Ascending aorta (tissue), 2 donors: ENCODE measurements at regions not wholly inside any gene's neighbourhood (a gene's known extent, or its start where the extent isn't known, plus 50 kb on each side); places are given as distances from the start of the nearest gene placed in this dataset.

Experiments
- DNase-seq, 2 donors: peaks; one replicate each; pipeline ENCODE4 v3.0.0-alpha.2; 2019; ENCODE audit warnings: low spot score in 2 of 2
- H3K27ac ChIP-seq, 2 donors: fragments of 200-600 bp; sonication (generic); one replicate each; pipeline ENCODE4 v1.5.1; 2016 to 2017; ENCODE audit warnings: mild to moderate bottlenecking in 1 of 2
- H3K27me3 ChIP-seq: fragments of 200-600 bp; sonication (generic); one replicate; pipeline ENCODE4 v1.5.1; 2017
- H3K36me3 ChIP-seq, 2 donors: fragments of 200-600 bp; sonication (generic); one replicate each; pipeline ENCODE4 v1.5.1; 2016
- H3K4me1 ChIP-seq, 2 donors: fragments of 200-600 bp; sonication (generic); one replicate each; pipeline ENCODE4 v1.5.1; 2016 to 2017; ENCODE audit warnings: mild to moderate bottlenecking in 1 of 2
- H3K4me3 ChIP-seq, 2 donors: fragments of 200-600 bp; sonication (generic); one replicate each; pipeline ENCODE4 v1.5.1; 2016 to 2017; ENCODE audit warnings: mild to moderate bottlenecking in 1 of 2
- H3K9me3 ChIP-seq, 2 donors: fragments of 200-600 bp; sonication (generic); one replicate each; pipeline ENCODE4 v1.5.1; 2016
- CTCF ChIP-seq, 3 experiments: fragments of 200-600 bp in 2 of 3; fragments of 450-650 bp in 1 of 3; sonication (generic) in 2 of 3; IDR thresholded peaks; one replicate each; pipeline ENCODE4 v1.5.1; 2016 to 2019; ENCODE audit warnings: antibody characterized with exemption in 3 of 3, mild to moderate bottlenecking in 1 of 3, moderate library complexity in 1 of 3
- intact Hi-C: fragments of 100-400 bp; cut with DNase I; formaldehyde crosslinking; loops from one replicate; pipeline ENCODE4 v1.15.1; 2023

- no peaks in the 10 kb centered on the region for H3K36me3 ChIP-seq
- no peaks in the 10 kb centered on the region for H3K27me3 ChIP-seq
- DNase-seq, result no peak
- H3K27ac ChIP-seq, result no peak overlapping the region
- H3K9me3 ChIP-seq, result no peaks in the 10 kb centered on the region
- H3K4me3 ChIP-seq, result no peak overlapping the region
- TF ChIP-seq CTCF (IDR thresholded peaks at IDR 0.05), result no peak
- no peaks in the 10 kb centered on the region for H3K4me1 ChIP-seq
- intact Hi-C loops, result no loop called here
Observed at GRCh38 chr3:6112546-6112945, 748.4 kb upstream of the GRM7 start.

- TF ChIP-seq CTCF (IDR thresholded peaks at IDR 0.05), result no peak
- no peaks in the 10 kb centered on the region for H3K27me3 ChIP-seq
- H3K36me3 ChIP-seq, result no peaks in the 10 kb centered on the region
- no peak overlapping the region for H3K27ac ChIP-seq
- no peak overlapping the region for H3K4me3 ChIP-seq
- no peak for DNase-seq
- intact Hi-C loops, result no loop called here
- no peaks in the 10 kb centered on the region for H3K9me3 ChIP-seq
- H3K4me1 ChIP-seq, result no peaks in the 10 kb centered on the region
Observed at GRCh38 chr3:6113338-6113737, 747.6 kb upstream of the GRM7 start.

- Histone ChIP-seq H3K4me3 (no peak overlapping the region), H3K4me1 (no peaks in the 10 kb centered on the region), H3K9me3 (no peaks in the 10 kb centered on the region), H3K27ac (no peak overlapping the region), H3K27me3 (no peaks in the 10 kb centered on the region), H3K36me3 (no peaks in the 10 kb centered on the region)
- intact Hi-C loops, result no loop called here
- TF ChIP-seq CTCF (IDR thresholded peaks at IDR 0.05), result no peak
- DNase-seq, result no peak
Observed at GRCh38 chr3:6119367-6119766, 741.5 kb upstream of the GRM7 start.

- no peaks in the 10 kb centered on the region for H3K36me3 ChIP-seq
- no peaks in the 10 kb centered on the region for H3K9me3 ChIP-seq
- no peak for DNase-seq
- H3K27ac ChIP-seq, result no peak overlapping the region
- no peaks in the 10 kb centered on the region for H3K27me3 ChIP-seq
- intact Hi-C loops, result no loop called here
- no peaks in the 10 kb centered on the region for H3K4me1 ChIP-seq
- H3K4me3 ChIP-seq, result no peak overlapping the region
- TF ChIP-seq CTCF (IDR thresholded peaks at IDR 0.05), result no peak
Observed at GRCh38 chr3:6120786-6121185, 740.1 kb upstream of the GRM7 start.

- DNase-seq, result no peak
- intact Hi-C loops, result no loop called here
- Histone ChIP-seq H3K27me3 (no peaks in the 10 kb centered on the region), H3K27ac (no peak overlapping the region), H3K36me3 (no peaks in the 10 kb centered on the region), H3K9me3 (no peaks in the 10 kb centered on the region), H3K4me3 (no peak overlapping the region), H3K4me1 (no peaks in the 10 kb centered on the region)
- no peak for TF ChIP-seq CTCF (IDR thresholded peaks at IDR 0.05)
Observed at GRCh38 chr3:6124875-6125274, 736.0 kb upstream of the GRM7 start.

GRCh38 chr3:6125520-6125919 is 735.4 kb upstream of the GRM7 start:
- Histone ChIP-seq H3K27ac (no peak overlapping the region), H3K4me3 (no peak overlapping the region), H3K36me3 (no peaks in the 10 kb centered on the region), H3K9me3 (no peaks in the 10 kb centered on the region), H3K4me1 (no peaks in the 10 kb centered on the region), H3K27me3 (no peaks in the 10 kb centered on the region)
- intact Hi-C loops, result no loop called here
- no peak for DNase-seq
- TF ChIP-seq CTCF (IDR thresholded peaks at IDR 0.05), result no peak
